ENCODE measurements at regions not wholly inside any gene's neighbourhood (a gene's known extent, or its start where the extent isn't known, plus 50 kb on each side); places are given as distances from the start of the nearest gene placed in this dataset.

DNA sequence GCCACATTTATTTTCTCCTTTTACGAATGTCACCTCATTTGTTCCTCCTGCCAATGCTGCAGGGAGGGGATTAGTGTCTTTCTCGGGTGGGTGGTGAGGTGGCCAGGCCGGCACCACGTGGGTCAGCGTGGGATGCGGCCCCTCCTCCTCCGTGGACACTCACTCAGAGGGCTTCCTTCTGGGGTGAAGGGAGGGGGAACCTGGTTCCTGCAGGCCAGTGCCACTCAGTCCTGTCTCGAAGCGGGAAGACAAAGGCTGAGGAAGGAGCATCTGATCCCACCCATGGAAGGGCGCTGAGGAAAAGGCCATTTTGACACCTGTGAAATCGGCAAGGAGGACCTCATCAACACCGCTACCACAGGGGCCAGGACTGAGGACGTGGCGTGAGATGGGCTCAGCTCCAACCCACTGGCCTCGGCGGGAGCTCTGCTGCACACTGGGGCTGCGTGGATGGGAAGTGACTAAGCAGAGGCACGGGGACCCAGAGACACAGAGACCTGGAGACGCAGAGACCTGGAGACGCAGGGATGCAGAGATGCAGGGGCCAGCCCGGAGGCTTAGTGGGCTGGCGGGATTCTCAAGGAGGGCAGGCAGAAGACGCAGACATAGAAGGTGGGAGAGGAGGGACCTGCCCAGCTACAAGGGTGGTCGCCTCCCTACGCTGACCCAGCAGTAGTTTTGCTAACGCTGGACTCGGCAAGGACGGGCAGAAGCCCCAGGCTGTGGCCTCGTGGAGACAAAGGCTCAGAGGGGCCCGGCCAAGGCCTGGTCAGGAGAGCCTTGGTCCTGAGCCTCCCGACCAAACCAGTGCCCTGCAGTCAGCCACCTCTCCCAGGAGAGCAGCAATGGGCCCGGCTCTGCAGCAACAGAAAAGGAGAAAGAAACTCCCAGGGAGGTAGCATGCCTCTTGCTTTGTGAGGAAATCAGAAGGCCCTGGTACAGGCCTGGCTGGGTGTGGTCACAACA lies 1071.2 kb downstream of the BRD1 start:
- no peak for DNase-seq (ENCODE audit: low read depth)

- no peak for DNase-seq (ENCODE audit: low read depth)
Observed at GRCh38 chr22:48755059-48755949, 1072.4 kb downstream of the BRD1 start.

DNA sequence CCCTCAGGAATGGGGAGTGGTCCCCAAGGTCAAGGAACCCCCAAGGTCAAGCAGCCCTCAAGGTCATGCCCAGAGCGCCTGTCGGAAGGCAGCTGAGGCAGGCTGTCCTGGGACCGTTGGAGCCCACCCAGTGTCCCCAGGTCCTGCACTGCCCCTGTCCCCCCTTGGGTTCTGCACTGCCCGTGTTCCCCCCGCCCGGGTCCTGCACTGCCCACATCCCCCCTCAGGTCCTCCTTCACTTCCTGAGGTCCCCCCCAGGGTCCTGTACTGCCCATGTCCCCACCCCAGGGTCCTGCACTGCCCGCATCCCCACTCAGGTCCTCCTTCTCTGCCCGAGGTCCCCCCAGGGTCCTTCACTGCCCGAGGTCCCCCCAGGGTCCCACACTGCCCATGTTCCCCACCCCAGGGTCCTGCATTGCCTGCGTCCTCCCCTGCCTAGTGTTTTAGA lies 1073.0 kb downstream of the BRD1 start:
- DNase-seq (ENCODE audit: low read depth): no peak

GRCh38 chr22:48753752-48754517 lies 1073.7 kb downstream of the BRD1 start:
- DNase-seq (ENCODE audit: low read depth): no peak

- no peak for DNase-seq (ENCODE audit: low read depth)
Observed at GRCh38 chr22:48753381-48753730, 1074.3 kb downstream of the BRD1 start.

DNA sequence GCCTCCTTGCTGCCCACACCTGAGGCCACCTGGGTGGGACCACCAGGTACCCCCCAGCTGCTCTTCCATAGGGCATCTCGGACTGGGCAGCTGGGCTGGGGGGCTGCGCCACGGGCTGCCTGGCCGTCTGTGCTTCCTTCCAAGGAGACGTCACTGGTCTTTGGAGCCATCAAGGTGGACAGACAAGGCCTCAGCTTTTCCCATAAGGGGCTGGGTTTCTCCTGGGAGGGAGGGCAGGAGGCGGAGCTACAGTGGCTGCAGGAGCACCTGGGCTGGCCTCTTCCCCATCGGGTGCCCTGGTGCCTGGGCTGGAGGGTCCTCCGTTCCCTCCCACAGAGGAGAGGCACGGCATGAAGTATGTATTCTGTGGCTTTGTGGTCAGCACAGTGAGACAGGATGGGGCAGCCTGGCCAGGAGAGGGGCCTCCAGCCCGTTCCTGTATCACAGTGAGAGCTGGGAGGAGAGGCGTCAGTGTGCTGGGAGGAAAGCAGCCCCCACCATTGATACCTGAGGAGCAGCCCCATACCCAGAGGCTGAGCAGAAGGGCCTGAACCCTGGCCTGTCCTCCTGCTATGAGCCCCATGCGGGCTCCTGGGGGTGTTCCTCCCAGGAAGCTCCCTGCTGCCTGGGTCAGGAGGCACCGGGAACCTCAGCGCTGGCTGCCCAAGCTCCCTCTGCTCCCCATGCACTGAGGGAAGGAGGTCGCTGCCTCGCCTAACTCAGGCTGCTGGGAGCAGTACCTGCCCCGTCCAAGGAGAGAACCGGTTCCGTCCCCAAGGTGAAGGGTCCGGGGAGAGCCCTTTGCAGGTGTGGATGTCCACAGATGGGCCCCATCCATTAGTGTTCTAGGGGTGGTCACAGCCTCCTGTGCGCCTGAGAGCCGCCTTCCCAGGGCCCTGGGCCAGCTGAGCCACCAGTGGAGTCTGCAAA lies 1075.0 kb downstream of the BRD1 start:
- no peak for DNase-seq (ENCODE audit: low read depth)

DNA sequence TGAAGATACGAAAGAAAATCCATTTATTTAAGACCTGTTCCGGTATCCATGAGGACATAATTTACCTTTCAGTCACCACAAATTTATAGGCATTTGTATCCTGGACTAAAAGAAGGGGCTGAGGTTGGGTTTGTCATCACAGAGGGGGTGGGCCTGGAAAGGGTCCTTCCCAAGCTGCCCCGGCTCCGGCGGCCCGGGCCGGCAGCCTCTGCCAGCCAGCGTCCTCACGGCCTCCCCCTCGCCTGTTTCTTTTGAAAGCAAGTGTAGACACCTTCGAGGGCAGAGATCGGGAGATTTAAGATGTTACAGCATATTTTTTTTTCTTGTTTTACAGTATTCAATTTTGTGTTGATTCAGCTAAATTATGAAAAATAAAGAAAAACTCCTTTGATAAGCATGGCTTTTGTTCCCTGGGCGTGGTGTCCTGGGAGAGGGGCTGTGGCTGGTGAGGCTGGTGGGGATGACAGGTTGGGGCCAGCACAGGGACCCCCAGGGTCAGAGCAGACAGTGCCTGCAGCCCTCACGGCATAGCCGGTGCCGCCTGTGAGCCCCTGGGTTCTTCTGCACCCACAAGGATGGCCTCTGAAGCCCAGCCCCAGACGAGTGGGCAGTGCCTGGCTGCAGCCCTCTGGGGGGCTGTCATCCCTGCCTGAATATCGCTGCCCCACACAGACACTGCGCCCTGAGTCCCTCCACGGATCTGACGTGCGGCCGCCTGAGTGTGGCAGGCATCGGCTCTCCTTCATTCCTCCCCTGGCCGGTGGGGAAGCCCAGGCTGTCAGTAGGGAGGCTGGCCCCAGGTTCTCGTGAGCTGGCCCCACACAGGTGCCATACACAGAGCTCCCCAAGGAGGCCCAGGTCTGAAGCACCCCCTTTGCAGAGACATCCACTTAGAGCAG lies 1075.9 kb downstream of the BRD1 start:
- DNase-seq (ENCODE audit: low read depth): no peak

GRCh38 chr22:48750826-48751440 lies 1076.7 kb downstream of the BRD1 start:
- DNase-seq (ENCODE audit: low read depth): no peak

- DNase-seq (ENCODE audit: low read depth): no peak
Observed at GRCh38 chr22:48750282-48750681, 1077.4 kb downstream of the BRD1 start.

DNA sequence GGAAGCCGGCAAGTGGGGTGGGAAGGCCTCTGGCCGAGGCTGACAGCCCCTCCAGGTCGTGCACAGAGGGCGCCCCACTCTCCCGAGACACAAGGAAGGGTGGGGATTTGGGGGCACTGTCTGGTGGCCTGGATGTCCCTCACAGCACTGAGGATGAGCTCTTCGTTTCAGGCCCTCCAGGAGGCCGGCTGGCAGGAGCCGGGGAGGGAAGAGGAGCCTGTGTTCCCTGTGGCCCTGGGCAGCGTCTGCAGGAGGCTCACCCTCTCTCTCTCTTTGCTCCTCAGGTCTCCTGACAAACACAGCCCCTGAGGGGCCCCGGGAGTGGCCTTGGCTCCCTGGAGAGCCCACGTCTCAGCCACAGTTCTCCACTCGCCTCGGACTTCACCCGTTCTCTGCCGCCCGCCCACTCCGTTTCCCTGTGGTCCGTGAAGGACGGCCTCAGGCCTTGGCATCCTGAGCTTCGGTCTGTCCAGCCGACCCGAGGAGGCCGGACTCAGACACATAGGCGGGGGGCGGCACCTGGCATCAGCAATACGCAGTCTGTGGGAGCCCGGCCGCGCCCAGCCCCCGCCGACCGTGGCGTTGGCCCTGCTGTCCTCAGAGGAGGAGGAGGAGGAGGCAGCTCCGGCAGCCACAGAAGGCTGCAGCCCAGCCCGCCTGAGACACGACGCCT lies 1078.0 kb downstream of the BRD1 start:
- DNase-seq (ENCODE audit: low read depth): no peak

DNA sequence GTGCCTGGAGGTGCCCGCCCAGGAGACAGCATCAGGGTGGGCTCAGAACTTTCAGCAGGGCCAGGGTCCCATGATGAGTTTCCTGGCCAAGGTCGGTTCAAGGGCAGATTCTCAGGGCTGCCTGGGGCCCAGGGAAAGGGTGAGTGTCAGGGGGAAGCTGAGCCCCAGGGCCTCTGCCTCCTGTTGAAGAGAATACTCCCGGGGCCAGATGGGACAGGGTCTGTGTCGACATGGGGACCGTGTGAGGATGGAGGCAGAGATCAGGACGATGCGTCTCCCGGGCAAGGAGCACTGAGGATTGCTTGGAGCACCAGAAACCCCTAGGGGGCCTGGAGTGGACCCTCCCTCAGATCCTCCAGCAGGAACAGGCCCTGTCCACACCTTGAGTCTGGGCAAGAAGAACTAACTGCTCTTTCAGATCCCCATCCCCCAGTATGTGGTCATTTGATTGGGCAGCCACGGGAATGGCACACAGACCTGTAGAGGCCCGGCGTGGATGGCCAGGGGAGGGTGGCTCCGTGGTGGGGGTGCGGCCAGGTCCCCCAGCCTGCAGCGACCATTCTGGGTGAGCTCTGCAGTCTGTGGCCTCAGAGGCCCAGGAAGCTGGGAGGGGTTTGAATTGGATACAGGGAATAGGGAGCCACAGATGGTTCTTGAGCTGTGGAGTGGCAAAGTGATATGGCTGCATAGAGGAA lies 1078.7 kb downstream of the BRD1 start:
- no peak for DNase-seq (ENCODE audit: low read depth)

GRCh38 chr22:48748113-48748859 lies 1079.4 kb downstream of the BRD1 start:
- DNase-seq (ENCODE audit: low read depth): no peak

- DNase-seq (ENCODE audit: low read depth): no peak
Observed at GRCh38 chr22:48746789-48747425, 1080.8 kb downstream of the BRD1 start.

GRCh38 chr22:48745842-48746788 lies 1081.6 kb downstream of the BRD1 start:
- DNase-seq (ENCODE audit: low read depth): no peak

- DNase-seq (ENCODE audit: low read depth): no peak
Observed at GRCh38 chr22:48744967-48745841, 1082.5 kb downstream of the BRD1 start.

Data from stimulated activated CD8-positive, alpha-beta memory T cell treated with anti-CD3 and anti-CD28 coated beads, Interleukin-12 subunit alpha, Interleukin-12 subunit beta, amount 100 ng/mL, for 1 hour (primary cell).